ENCODE measurements at regions not wholly inside any gene's neighbourhood (a gene's known extent, or its start where the extent isn't known, plus 50 kb on each side); places are given as distances from the start of the nearest gene placed in this dataset.
A peak's percentile ranks its signal among the peaks of the same experiment; 100 is the strongest.
"Not testable (repeated sequence)": the region's sequence is repeated elsewhere in the genome, so short reads cannot be mapped to it uniquely, and the experiment has no call there.

GRCh38 chr11:34001557-34002064 is 49.9 kb upstream of the CAPRIN1 start:
- no peak for DNase-seq (ENCODE audit: low read depth in 2 of 2, low spot score in 1 of 2)

GRCh38 chr11:33999393-33999792 is 52.1 kb upstream of the CAPRIN1 start:
- DNase-seq (ENCODE audit: low read depth in 2 of 2, low spot score in 1 of 2), result no peak

- no peak for DNase-seq (ENCODE audit: low read depth in 2 of 2, low spot score in 1 of 2)
These were observed 53.8 kb upstream of the CAPRIN1 start for GRCh38 chr11:33997584-33998251.

GRCh38 chr11:33996498-33997454 is 54.8 kb upstream of the CAPRIN1 start:
- DNase-seq (ENCODE audit: low read depth in 2 of 2, low spot score in 1 of 2), result peak; percentile 53 to 56

- no peak for DNase-seq (ENCODE audit: low read depth in 2 of 2, low spot score in 1 of 2)
These were observed 56.6 kb upstream of the CAPRIN1 start for GRCh38 chr11:33994937-33995336.

- DNase-seq (ENCODE audit: low read depth in 2 of 2, low spot score in 1 of 2), result not testable (repeated sequence)
These were observed 60.4 kb upstream of the CAPRIN1 start for GRCh38 chr11:33991136-33991535.

GRCh38 chr11:33990131-33990530 is 61.4 kb upstream of the CAPRIN1 start:
- DNase-seq (ENCODE audit: low read depth in 2 of 2, low spot score in 1 of 2), result not testable (repeated sequence)

- no peak for DNase-seq (ENCODE audit: low read depth in 2 of 2, low spot score in 1 of 2)
These were observed 62.1 kb upstream of the CAPRIN1 start for GRCh38 chr11:33989461-33989860.

- DNase-seq (ENCODE audit: low read depth in 2 of 2, low spot score in 1 of 2), result no peak
These were observed 62.8 kb upstream of the CAPRIN1 start for GRCh38 chr11:33988586-33989370.

GRCh38 chr11:33987975-33988580 is 63.5 kb upstream of the CAPRIN1 start:
- DNase-seq (ENCODE audit: low read depth in 2 of 2, low spot score in 1 of 2), result peak; percentile 34 to 54

- no peak for DNase-seq (ENCODE audit: low read depth in 2 of 2, low spot score in 1 of 2)
These were observed 64.0 kb upstream of the CAPRIN1 start for GRCh38 chr11:33987545-33987944.

GRCh38 chr11:33986597-33987501 is 64.7 kb upstream of the CAPRIN1 start:
- DNase-seq (ENCODE audit: low read depth in 2 of 2, low spot score in 1 of 2), result not testable (repeated sequence)

- no peak for DNase-seq (ENCODE audit: low read depth in 2 of 2, low spot score in 1 of 2)
These were observed 66.7 kb upstream of the CAPRIN1 start for GRCh38 chr11:33984682-33985389.

GRCh38 chr11:33982661-33983060 is 68.9 kb upstream of the CAPRIN1 start:
- DNase-seq (ENCODE audit: low read depth in 2 of 2, low spot score in 1 of 2), result no peak

- no peak for DNase-seq (ENCODE audit: low read depth in 2 of 2, low spot score in 1 of 2)
These were observed 70.6 kb upstream of the CAPRIN1 start for GRCh38 chr11:33980897-33981296.

- DNase-seq (ENCODE audit: low read depth in 2 of 2, low spot score in 1 of 2), result no peak
These were observed 73.2 kb upstream of the CAPRIN1 start for GRCh38 chr11:33978376-33978775.

GRCh38 chr11:33977676-33978075 is 73.9 kb upstream of the CAPRIN1 start:
- DNase-seq (ENCODE audit: low read depth in 2 of 2, low spot score in 1 of 2), result no peak

GRCh38 chr11:33976495-33977199 is 74.9 kb upstream of the CAPRIN1 start:
- DNase-seq (ENCODE audit: low read depth in 2 of 2, low spot score in 1 of 2), result no peak

GRCh38 chr11:33974804-33975203 is 76.7 kb upstream of the CAPRIN1 start:
- DNase-seq (ENCODE audit: low read depth in 2 of 2, low spot score in 1 of 2), result no peak
